Natural killer cell treated with Interleukin-12 subunit alpha and Interleukin-12 subunit beta and Interleukin-15 and Interleukin-18, amount 100 ng/mL, for 72 hours (primary cell): ENCODE measurements at regions not wholly inside any gene's neighbourhood (a gene's known extent, or its start where the extent isn't known, plus 50 kb on each side); places are given as distances from the start of the nearest gene placed in this dataset.

ENCODE experiments used
- ATAC-seq, 2 donors: fragments of 150-1000 bp; cut with Tn5 transposase in 1 of 2; sonication (Bioruptor Pico), chemical (Tn5 transposase) in 1 of 2; 2 replicates each; pipeline ENCODE4 v1.10.0; 2021
- DNase-seq: peaks from one replicate; pipeline ENCODE4 v3.0.0; 2022; ENCODE audit warnings: low spot score
- H3K27ac Mint-ChIP-seq, 2 donors: 1 replicate in 1 of 2; 2 replicates in 1 of 2; pipeline ENCODE4 v1.8.0; 2022; ENCODE audit warnings: mixed read lengths in 2 of 2, mild to moderate bottlenecking in 1 of 2, moderate library complexity in 1 of 2
- H3K27me3 Mint-ChIP-seq, 2 donors: 1 replicate in 1 of 2; 2 replicates in 1 of 2; pipeline ENCODE4 v1.8.0; 2022; ENCODE audit warnings: mixed read lengths in 2 of 2
- H3K36me3 Mint-ChIP-seq: one replicate; pipeline ENCODE4 v1.8.0; 2022; ENCODE audit warnings: mixed read lengths
- H3K4me1 Mint-ChIP-seq, 2 donors: 1 replicate in 1 of 2; 2 replicates in 1 of 2; pipeline ENCODE4 v1.8.0; 2022; ENCODE audit warnings: low read depth in 2 of 2, mixed read lengths in 2 of 2, mild to moderate bottlenecking in 1 of 2
- H3K4me3 Mint-ChIP-seq: one replicate; pipeline ENCODE4 v1.8.0; 2022; ENCODE audit warnings: mixed read lengths
- H3K9me3 Mint-ChIP-seq: 2 replicates; pipeline ENCODE4 v1.8.0; 2022; ENCODE audit warnings: mixed read lengths

DNA sequence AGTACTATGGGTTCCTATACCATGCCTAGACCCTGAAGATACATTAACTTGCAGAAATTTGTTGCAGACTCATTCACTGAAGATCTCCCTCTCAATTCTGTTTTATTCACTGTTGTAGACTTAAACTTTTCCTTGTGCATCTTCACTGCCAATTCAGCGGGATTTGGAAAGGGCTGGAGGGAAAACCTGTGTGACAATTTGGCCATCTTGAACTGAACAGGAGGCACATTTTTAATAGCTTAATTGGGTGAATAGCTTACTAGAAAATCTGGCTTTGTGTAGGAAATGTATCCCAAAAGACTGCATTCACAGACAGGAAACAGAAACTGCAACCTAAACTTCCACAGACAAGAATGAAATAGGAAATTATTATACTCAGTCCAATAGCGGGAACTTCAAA is 512.3 kb downstream of the XIRP2 start:
- H3K4me1 Mint-ChIP-seq: no peaks in the 10 kb centered on the region
- no peaks in the 10 kb centered on the region for H3K36me3 Mint-ChIP-seq
- H3K9me3 Mint-ChIP-seq: peaks cover 10% of the 10 kb centered on the region
- ATAC-seq: no peak
- no peak overlapping the region for H3K4me3 Mint-ChIP-seq
- DNase-seq: no peak
- no peaks in the 10 kb centered on the region for H3K27me3 Mint-ChIP-seq
- no peak overlapping the region for H3K27ac Mint-ChIP-seq

DNA sequence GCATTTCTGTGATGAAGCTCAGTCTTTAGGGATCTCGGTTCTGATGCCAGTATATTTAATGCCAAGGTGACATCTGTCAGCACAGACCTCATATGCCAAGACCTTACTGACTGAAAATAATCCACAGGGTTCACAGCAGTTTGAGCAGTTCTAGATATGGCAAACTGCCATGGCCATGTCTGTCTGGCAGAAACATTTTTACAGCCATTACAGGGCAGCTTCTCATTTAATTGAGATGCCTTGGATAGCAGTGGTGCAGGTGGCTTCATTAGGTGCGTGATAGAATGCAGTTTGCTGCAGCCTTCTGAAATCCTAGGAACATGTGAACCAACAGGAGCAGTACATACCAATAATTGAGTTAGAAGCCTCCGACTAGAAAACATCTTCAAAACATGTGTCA is 510.6 kb downstream of the XIRP2 start:
- no peak overlapping the region for H3K4me3 Mint-ChIP-seq
- no peaks in the 10 kb centered on the region for H3K4me1 Mint-ChIP-seq
- no peaks in the 10 kb centered on the region for H3K36me3 Mint-ChIP-seq
- DNase-seq: no peak
- H3K9me3 Mint-ChIP-seq: peaks cover 12% of the 10 kb centered on the region
- H3K27ac Mint-ChIP-seq: no peak overlapping the region
- H3K27me3 Mint-ChIP-seq: no peaks in the 10 kb centered on the region
- no peak for ATAC-seq

DNA sequence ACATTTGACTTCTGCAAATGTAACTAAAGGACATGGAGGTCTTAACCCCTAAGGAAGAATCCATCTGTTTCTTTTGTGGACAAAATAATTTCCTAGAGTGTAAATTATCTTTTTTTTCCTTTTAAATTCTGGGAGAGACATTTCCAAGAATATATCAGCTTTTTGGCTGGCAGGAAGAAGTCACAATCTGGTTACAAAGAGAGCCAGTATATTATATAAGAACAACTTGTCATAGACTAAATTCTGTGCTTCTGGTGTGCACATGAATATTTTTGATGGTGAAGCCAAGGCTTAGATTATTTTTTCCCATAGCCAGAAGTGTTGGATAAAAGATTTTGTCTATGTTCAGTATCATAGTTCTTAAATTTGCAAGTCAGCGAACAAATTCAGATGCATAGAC is 500.6 kb downstream of the XIRP2 start:
- Mint-ChIP-seq H3K4me3 (no peak overlapping the region), H3K36me3 (peaks cover 6% of the 10 kb centered on the region), H3K4me1 (no peaks in the 10 kb centered on the region), H3K27ac (no peak overlapping the region), H3K27me3 (no peaks in the 10 kb centered on the region), H3K9me3 (peaks cover 10% of the 10 kb centered on the region)
- no peak for DNase-seq
- ATAC-seq: no peak

DNA sequence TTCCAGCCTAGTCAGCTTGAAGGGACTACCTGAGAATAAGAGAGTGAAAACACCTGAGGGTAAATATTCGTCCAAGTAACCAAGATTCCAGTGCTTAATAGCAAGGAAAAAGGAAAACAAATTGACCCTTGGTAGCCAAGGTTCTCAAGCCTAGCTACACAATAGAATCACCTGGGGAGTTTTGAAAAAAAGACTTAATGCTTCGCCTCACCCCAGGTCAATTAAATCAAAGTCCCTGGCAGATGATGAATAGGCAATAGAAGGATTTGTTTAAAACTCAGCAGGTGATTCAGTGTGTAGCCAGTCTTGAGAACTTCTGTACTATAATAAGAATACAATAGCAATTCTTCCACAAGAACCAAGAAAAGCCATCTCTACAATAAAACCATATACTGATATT is 500.2 kb downstream of the XIRP2 start:
- DNase-seq: no peak
- Mint-ChIP-seq H3K27ac (no peak overlapping the region), H3K4me1 (no peaks in the 10 kb centered on the region), H3K4me3 (no peak overlapping the region), H3K27me3 (no peaks in the 10 kb centered on the region), H3K36me3 (peaks cover 6% of the 10 kb centered on the region), H3K9me3 (peaks cover 10% of the 10 kb centered on the region)
- ATAC-seq: no peak

DNA sequence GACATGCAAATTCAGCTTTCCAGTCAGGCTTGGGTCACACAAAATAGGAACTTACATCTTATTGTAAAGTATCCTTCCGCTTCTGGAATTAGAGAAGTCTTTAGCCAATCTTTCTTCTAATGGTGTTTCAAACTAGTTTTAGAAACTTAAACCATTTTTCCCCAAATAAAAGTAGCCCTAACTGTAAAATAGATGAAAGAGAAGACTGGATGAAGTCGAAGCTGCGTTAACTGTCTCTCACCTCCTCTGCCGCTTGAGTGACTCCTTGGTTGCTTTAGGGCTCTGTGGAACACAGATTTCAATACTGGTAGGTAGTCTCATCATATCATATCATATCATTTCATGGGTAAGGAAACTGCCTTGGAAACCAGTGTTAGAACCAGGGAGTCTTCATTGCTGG is 498.4 kb downstream of the XIRP2 start:
- H3K9me3 Mint-ChIP-seq: peaks cover 12% of the 10 kb centered on the region
- no peak overlapping the region for H3K4me3 Mint-ChIP-seq
- no peak overlapping the region for H3K27ac Mint-ChIP-seq
- ATAC-seq: no peak
- no peaks in the 10 kb centered on the region for H3K27me3 Mint-ChIP-seq
- no peak for DNase-seq
- H3K36me3 Mint-ChIP-seq: peaks cover 6% of the 10 kb centered on the region
- no peaks in the 10 kb centered on the region for H3K4me1 Mint-ChIP-seq

DNA sequence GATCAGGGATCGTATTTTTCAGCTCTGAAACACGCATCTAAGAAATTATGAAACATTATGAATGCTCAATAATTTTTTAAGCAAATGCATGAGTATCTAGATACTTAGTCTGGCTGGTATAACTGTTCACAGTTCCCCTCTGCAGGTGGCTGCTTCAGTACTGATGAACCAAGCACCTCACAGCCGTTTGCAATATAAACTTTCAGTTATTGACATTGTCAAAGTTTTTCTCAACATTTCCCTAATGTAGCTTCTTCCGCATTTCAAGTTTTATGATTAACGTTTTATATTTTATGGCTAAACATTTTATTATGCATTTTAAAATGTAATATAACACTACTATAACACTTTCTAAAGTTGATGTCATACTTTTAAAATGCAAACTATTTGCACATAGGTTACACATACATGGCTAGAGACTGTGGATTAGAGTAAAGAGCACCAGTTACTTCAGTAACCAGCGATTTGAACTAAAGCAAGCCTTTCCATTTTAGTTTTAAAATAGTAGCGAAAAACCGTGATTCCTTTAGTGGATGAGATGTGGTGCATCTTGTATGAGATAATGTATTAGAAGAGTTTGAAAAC is 495.4 kb downstream of the XIRP2 start:
- no peak for ATAC-seq
- no peak overlapping the region for H3K27ac Mint-ChIP-seq
- no peak overlapping the region for H3K4me3 Mint-ChIP-seq
- DNase-seq: no peak
- H3K36me3 Mint-ChIP-seq: peaks cover 6% of the 10 kb centered on the region
- H3K9me3 Mint-ChIP-seq: peaks cover 12% of the 10 kb centered on the region
- H3K4me1 Mint-ChIP-seq: no peaks in the 10 kb centered on the region
- no peaks in the 10 kb centered on the region for H3K27me3 Mint-ChIP-seq

DNA sequence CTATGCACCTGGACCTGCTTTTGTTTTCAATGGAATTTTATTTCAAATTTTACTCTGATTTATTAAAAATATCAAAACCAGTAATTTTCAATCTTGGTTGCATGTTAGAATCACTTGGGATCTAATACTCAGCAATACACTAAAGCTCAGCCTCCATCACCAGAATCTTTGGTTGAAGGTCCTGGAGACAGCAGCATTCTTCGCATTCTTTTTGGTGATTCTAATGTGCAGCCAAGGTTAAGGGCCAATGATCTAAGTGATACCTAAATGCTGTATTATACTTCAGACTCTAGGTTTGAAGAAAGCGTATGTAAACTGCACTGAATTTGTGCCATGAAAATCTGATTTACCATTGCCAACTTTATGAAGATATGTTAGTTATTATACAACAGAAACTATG is 493.1 kb downstream of the XIRP2 start:
- Mint-ChIP-seq H3K4me1 (no peaks in the 10 kb centered on the region), H3K4me3 (no peak overlapping the region), H3K27me3 (no peaks in the 10 kb centered on the region), H3K36me3 (peaks cover 6% of the 10 kb centered on the region), H3K27ac (no peak overlapping the region), H3K9me3 (peaks cover 20% of the 10 kb centered on the region)
- no peak for ATAC-seq
- no peak for DNase-seq

DNA sequence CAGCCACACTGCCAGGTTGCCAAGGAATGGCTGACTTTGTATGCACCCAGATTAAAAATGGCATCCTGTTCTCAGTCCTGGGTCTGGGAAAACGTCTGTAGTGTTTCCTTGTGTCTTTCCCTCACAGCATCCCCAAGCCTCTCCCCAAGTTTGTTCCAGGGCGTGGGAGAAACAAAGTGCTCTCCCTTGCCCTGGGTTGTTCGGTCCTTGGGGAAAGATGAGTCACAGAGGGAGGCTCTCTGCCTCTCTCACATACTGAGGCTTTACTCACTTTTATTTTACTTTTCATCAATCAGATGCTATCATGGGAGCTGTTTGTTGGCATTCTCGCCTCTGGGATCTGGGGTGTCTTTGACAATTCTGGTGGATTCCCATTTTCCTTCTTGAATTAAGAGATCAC is 492.3 kb downstream of the XIRP2 start:
- Mint-ChIP-seq H3K27ac (no peak overlapping the region), H3K4me1 (no peaks in the 10 kb centered on the region), H3K27me3 (no peaks in the 10 kb centered on the region), H3K4me3 (no peak overlapping the region), H3K9me3 (peaks cover 23% of the 10 kb centered on the region), H3K36me3 (peaks cover 6% of the 10 kb centered on the region)
- no peak for ATAC-seq
- DNase-seq: no peak

DNA sequence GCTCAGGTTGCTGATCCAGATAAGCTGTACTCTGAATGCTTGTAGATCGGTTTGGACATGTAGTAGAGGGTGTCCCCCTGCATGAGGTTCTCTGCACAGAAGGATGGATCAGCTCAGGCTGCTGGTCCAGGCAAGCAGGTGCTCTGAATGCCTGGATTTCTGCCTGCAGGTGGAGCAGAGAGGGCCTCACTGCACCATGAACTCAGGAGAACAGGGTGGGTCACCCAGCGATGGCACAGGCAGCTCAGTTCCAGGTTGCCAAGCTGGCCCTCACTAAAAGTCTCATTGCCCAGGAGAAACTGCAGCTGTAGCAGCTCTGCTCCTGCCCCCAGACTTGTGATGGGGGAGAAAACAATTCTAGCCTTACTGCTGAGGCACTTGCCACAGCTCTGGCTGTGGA is 491.8 kb downstream of the XIRP2 start:
- Mint-ChIP-seq H3K9me3 (peaks cover 21% of the 10 kb centered on the region), H3K4me1 (no peaks in the 10 kb centered on the region), H3K27ac (no peak overlapping the region), H3K27me3 (no peaks in the 10 kb centered on the region), H3K4me3 (no peak overlapping the region), H3K36me3 (peaks cover 6% of the 10 kb centered on the region)
- ATAC-seq (no peak), DNase-seq (no peak)

DNA sequence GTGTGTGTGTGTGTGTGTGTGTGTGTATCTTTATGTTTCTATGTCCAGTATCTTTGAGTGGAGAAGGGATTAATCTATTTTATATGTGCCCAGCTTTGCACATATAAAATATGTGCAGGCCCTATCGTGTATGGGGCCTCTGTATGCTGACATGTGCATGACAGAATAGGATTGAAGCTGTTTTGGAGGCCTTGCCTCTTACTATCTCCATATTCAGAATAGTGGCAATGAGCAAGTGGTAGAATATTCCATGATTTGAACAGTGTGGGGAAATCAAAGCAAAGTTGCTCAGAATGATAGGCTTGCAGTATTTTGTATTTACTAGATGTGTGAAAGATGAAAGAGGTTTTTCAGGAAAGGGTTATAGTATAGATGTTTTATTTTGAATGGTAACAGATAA is 480.8 kb downstream of the XIRP2 start:
- Mint-ChIP-seq H3K4me1 (no peaks in the 10 kb centered on the region), H3K36me3 (no peaks in the 10 kb centered on the region), H3K27me3 (no peaks in the 10 kb centered on the region), H3K27ac (no peak overlapping the region), H3K9me3 (peaks cover 8% of the 10 kb centered on the region), H3K4me3 (no peak overlapping the region)
- DNase-seq (no peak), ATAC-seq (no peak)

DNA sequence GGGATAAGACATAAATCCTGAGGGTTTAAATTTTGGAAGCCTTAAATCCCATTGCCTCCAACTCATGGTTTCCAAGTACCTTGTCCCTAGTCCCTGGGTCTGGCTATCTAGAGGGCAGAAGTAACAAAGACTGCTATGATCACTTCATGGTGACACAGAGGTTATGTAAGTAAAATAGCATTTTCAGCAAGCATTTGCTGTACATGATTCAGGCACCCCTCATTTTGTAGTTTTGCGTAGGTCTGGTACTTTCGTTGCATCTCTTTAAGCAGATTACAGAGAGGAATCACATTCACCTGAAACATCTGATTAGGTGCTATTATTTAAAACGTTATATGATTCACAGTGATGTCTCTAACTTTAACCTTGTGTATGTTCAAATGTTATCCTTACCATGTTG is 480.1 kb downstream of the XIRP2 start:
- H3K36me3 Mint-ChIP-seq: no peaks in the 10 kb centered on the region
- H3K27ac Mint-ChIP-seq: no peak overlapping the region
- DNase-seq (no peak), ATAC-seq (no peak)
- no peaks in the 10 kb centered on the region for H3K27me3 Mint-ChIP-seq
- H3K4me3 Mint-ChIP-seq: no peak overlapping the region
- H3K9me3 Mint-ChIP-seq: peaks cover 5% of the 10 kb centered on the region
- H3K4me1 Mint-ChIP-seq: no peaks in the 10 kb centered on the region

DNA sequence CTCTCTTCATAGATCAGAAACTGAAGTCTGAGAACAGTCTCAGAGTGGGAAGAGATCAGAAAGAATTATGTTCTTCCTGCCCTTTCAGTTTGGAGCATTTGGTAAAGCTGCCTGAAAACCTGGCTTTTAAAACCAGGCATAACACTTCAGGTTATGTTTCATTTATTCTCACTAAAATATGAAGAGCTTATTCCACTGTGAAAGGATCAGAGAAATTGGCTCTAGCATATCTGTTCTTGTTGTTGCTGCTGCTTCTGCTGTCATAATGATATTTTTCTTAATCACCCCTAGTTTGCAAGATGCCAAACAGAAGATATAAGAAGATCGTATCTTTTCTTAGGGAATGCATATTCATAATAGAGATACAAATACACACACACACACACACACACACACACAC is 476.9 kb downstream of the XIRP2 start:
- Mint-ChIP-seq H3K4me1 (no peaks in the 10 kb centered on the region), H3K27ac (no peak overlapping the region), H3K27me3 (no peaks in the 10 kb centered on the region), H3K36me3 (no peaks in the 10 kb centered on the region), H3K4me3 (no peak overlapping the region), H3K9me3 (peaks cover 7% of the 10 kb centered on the region)
- DNase-seq (no peak), ATAC-seq (no peak)

DNA sequence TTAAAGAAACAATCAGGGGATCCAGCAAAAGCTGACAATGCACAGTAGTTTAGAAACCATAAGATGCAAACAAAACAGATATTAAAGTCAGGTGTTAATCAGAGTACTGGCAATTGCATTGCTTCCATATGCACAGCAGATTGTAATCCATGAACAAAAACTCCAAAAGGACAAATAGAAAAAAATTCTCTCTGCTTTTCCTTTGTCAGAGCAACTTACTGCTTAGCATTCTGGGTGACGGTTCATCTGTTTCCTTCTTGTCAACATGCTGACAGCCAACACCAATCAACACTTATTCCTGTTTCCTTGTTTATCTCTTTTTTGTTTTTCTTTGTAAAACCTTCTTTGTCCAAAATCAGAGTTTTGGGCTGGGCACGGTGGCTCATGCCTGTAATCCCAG is 473.1 kb downstream of the XIRP2 start:
- Mint-ChIP-seq H3K4me3 (no peak overlapping the region), H3K4me1 (no peaks in the 10 kb centered on the region), H3K27ac (no peak overlapping the region), H3K36me3 (no peaks in the 10 kb centered on the region), H3K27me3 (no peaks in the 10 kb centered on the region), H3K9me3 (peaks cover 8% of the 10 kb centered on the region)
- DNase-seq (no peak), ATAC-seq (no peak)

DNA sequence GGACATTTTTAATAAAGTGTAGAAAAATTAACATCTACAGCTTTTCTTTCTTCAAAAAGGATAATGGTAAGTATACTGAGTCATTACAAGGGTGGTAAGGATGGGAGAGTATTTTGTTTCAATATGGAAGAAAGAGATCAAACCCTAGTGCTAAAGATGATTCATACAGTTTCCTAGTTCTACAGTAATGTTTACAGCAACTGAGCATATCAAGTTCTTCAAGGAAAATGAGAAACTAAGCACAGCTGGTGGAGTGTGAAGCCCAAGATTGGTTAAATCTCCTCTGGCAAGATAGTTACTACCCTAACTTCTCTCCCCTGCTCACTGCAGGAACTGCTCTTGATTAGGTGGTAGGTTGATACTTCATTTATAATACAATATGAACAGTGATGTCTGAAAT is 467.5 kb downstream of the XIRP2 start:
- no peak for DNase-seq
- H3K36me3 Mint-ChIP-seq: no peaks in the 10 kb centered on the region
- ATAC-seq: no peak
- peaks cover 5% of the 10 kb centered on the region for H3K9me3 Mint-ChIP-seq
- H3K4me1 Mint-ChIP-seq: no peaks in the 10 kb centered on the region
- no peak overlapping the region for H3K27ac Mint-ChIP-seq
- no peaks in the 10 kb centered on the region for H3K27me3 Mint-ChIP-seq
- H3K4me3 Mint-ChIP-seq: no peak overlapping the region

DNA sequence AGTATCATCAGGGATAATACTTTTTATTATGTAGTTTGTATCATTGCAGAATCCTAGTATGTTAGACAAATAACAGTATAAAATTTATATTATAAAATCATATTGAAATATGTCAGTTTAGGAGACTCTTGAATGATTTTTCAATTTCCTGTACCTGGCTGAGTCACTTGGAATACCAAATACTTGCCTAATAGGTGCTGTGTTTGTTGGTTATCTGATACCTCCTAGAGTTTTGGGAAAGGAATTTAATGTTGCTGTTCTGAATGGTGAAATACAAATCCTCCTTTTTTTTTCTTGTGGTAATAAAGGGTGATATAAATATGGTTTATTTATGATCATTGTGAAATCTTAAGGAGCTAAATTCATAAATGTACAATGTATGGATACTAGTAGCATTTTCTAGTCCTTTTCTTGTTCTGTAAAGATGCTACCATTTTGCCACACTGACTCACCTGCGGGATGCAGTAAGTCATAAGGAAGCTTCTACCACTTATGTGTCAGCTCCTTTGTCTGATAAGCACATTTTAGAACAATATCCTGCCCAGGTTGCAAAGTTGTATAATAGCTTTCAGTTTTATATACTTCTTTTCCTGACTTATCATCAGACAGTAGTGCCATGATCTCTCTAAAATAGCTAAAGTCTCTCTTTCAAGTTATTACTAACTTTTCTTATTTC is 465.5 kb downstream of the XIRP2 start:
- H3K36me3 Mint-ChIP-seq: no peaks in the 10 kb centered on the region
- H3K27ac Mint-ChIP-seq: no peak overlapping the region
- ATAC-seq (no peak), DNase-seq (no peak)
- no peak overlapping the region for H3K4me3 Mint-ChIP-seq
- H3K4me1 Mint-ChIP-seq: no peaks in the 10 kb centered on the region
- H3K9me3 Mint-ChIP-seq: peaks cover 5% of the 10 kb centered on the region
- H3K27me3 Mint-ChIP-seq: no peaks in the 10 kb centered on the region
